ENCODE measurements at regions not wholly inside any gene's neighbourhood (a gene's known extent, or its start where the extent isn't known, plus 50 kb on each side); places are given as distances from the start of the nearest gene placed in this dataset.

GRCh38 chr10:130740915-130741750 lies 570.4 kb downstream of the TCERG1L start:
- H3K4me3 ChIP-seq (ENCODE audit: low read depth, low read length): no peak overlapping the region
- H3K9me3 ChIP-seq (ENCODE audit: control insufficient read depth, insufficient read depth, low read depth, low read length): no peaks in the 10 kb centered on the region
- peaks cover 10% of the 10 kb centered on the region for H3K4me1 ChIP-seq (ENCODE audit: control insufficient read depth, insufficient read depth, low read length)
- no peak overlapping the region for H3K27ac ChIP-seq (ENCODE audit: low read depth, low read length)
- no peak overlapping the region for H3K9ac ChIP-seq (ENCODE audit: low read length)
- no peaks in the 10 kb centered on the region for H3K36me3 ChIP-seq (ENCODE audit: control insufficient read depth, insufficient read depth, low read length)
- no peaks in the 10 kb centered on the region for H3K27me3 ChIP-seq (ENCODE audit: control insufficient read depth, insufficient read depth, low read length)

GRCh38 chr10:130741901-130742855 lies 569.3 kb downstream of the TCERG1L start:
- peaks cover 12% of the 10 kb centered on the region for H3K4me1 ChIP-seq (ENCODE audit: control insufficient read depth, insufficient read depth, low read length)
- H3K36me3 ChIP-seq (ENCODE audit: control insufficient read depth, insufficient read depth, low read length): no peaks in the 10 kb centered on the region
- H3K27me3 ChIP-seq (ENCODE audit: control insufficient read depth, insufficient read depth, low read length): no peaks in the 10 kb centered on the region
- H3K4me3 ChIP-seq (ENCODE audit: low read depth, low read length): no peak overlapping the region
- H3K9ac ChIP-seq (ENCODE audit: low read length): no peak overlapping the region
- H3K27ac ChIP-seq (ENCODE audit: low read depth, low read length): no peak overlapping the region
- H3K9me3 ChIP-seq (ENCODE audit: control insufficient read depth, insufficient read depth, low read depth, low read length): no peaks in the 10 kb centered on the region

- H3K4me3 ChIP-seq (ENCODE audit: low read depth, low read length): no peak overlapping the region
- peaks cover 15% of the 10 kb centered on the region for H3K4me1 ChIP-seq (ENCODE audit: control insufficient read depth, insufficient read depth, low read length)
- no peaks in the 10 kb centered on the region for H3K27me3 ChIP-seq (ENCODE audit: control insufficient read depth, insufficient read depth, low read length)
- H3K27ac ChIP-seq (ENCODE audit: low read depth, low read length): no peak overlapping the region
- H3K9me3 ChIP-seq (ENCODE audit: control insufficient read depth, insufficient read depth, low read depth, low read length): no peaks in the 10 kb centered on the region
- H3K9ac ChIP-seq (ENCODE audit: low read length): no peak overlapping the region
- no peaks in the 10 kb centered on the region for H3K36me3 ChIP-seq (ENCODE audit: control insufficient read depth, insufficient read depth, low read length)
Observed at GRCh38 chr10:130742941-130743675, 568.4 kb downstream of the TCERG1L start.

- peaks cover 15% of the 10 kb centered on the region for H3K4me1 ChIP-seq (ENCODE audit: control insufficient read depth, insufficient read depth, low read length)
- H3K9me3 ChIP-seq (ENCODE audit: control insufficient read depth, insufficient read depth, low read depth, low read length): no peaks in the 10 kb centered on the region
- H3K4me3 ChIP-seq (ENCODE audit: low read depth, low read length): no peak overlapping the region
- no peak overlapping the region for H3K27ac ChIP-seq (ENCODE audit: low read depth, low read length)
- H3K36me3 ChIP-seq (ENCODE audit: control insufficient read depth, insufficient read depth, low read length): no peaks in the 10 kb centered on the region
- no peak overlapping the region for H3K9ac ChIP-seq (ENCODE audit: low read length)
- no peaks in the 10 kb centered on the region for H3K27me3 ChIP-seq (ENCODE audit: control insufficient read depth, insufficient read depth, low read length)
Observed at GRCh38 chr10:130743751-130744271, 567.7 kb downstream of the TCERG1L start.

GRCh38 chr10:130744631-130745030 lies 566.9 kb downstream of the TCERG1L start:
- no peaks in the 10 kb centered on the region for H3K9me3 ChIP-seq (ENCODE audit: control insufficient read depth, insufficient read depth, low read depth, low read length)
- no peak overlapping the region for H3K4me3 ChIP-seq (ENCODE audit: low read depth, low read length)
- H3K4me1 ChIP-seq (ENCODE audit: control insufficient read depth, insufficient read depth, low read length): peaks cover 15% of the 10 kb centered on the region
- no peak overlapping the region for H3K27ac ChIP-seq (ENCODE audit: low read depth, low read length)
- H3K27me3 ChIP-seq (ENCODE audit: control insufficient read depth, insufficient read depth, low read length): no peaks in the 10 kb centered on the region
- H3K9ac ChIP-seq (ENCODE audit: low read length): no peak overlapping the region
- H3K36me3 ChIP-seq (ENCODE audit: control insufficient read depth, insufficient read depth, low read length): no peaks in the 10 kb centered on the region

- no peaks in the 10 kb centered on the region for H3K27me3 ChIP-seq (ENCODE audit: control insufficient read depth, insufficient read depth, low read length)
- H3K27ac ChIP-seq (ENCODE audit: low read depth, low read length): no peak overlapping the region
- H3K36me3 ChIP-seq (ENCODE audit: control insufficient read depth, insufficient read depth, low read length): no peaks in the 10 kb centered on the region
- H3K9me3 ChIP-seq (ENCODE audit: control insufficient read depth, insufficient read depth, low read depth, low read length): no peaks in the 10 kb centered on the region
- H3K4me3 ChIP-seq (ENCODE audit: low read depth, low read length): no peak overlapping the region
- H3K4me1 ChIP-seq (ENCODE audit: control insufficient read depth, insufficient read depth, low read length): peaks cover 15% of the 10 kb centered on the region
- H3K9ac ChIP-seq (ENCODE audit: low read length): no peak overlapping the region
Observed at GRCh38 chr10:130745251-130745650, 566.3 kb downstream of the TCERG1L start.

GRCh38 chr10:130745821-130746220 lies 565.7 kb downstream of the TCERG1L start:
- Histone ChIP-seq H3K4me1 (ENCODE audit: control insufficient read depth, insufficient read depth, low read length) (peaks cover 15% of the 10 kb centered on the region), H3K4me3 (ENCODE audit: low read depth, low read length) (no peak overlapping the region), H3K9me3 (ENCODE audit: control insufficient read depth, insufficient read depth, low read depth, low read length) (no peaks in the 10 kb centered on the region), H3K27me3 (ENCODE audit: control insufficient read depth, insufficient read depth, low read length) (no peaks in the 10 kb centered on the region), H3K9ac (ENCODE audit: low read length) (no peak overlapping the region), H3K27ac (ENCODE audit: low read depth, low read length) (no peak overlapping the region), H3K36me3 (ENCODE audit: control insufficient read depth, insufficient read depth, low read length) (no peaks in the 10 kb centered on the region)

GRCh38 chr10:130746311-130746710 lies 565.2 kb downstream of the TCERG1L start:
- Histone ChIP-seq H3K9me3 (ENCODE audit: control insufficient read depth, insufficient read depth, low read depth, low read length) (no peaks in the 10 kb centered on the region), H3K9ac (ENCODE audit: low read length) (no peak overlapping the region), H3K4me1 (ENCODE audit: control insufficient read depth, insufficient read depth, low read length) (peaks cover 15% of the 10 kb centered on the region), H3K27me3 (ENCODE audit: control insufficient read depth, insufficient read depth, low read length) (no peaks in the 10 kb centered on the region; the same call in 1 of the 2 replicates), H3K27ac (ENCODE audit: low read depth, low read length) (no peak overlapping the region), H3K4me3 (ENCODE audit: low read depth, low read length) (no peak overlapping the region), H3K36me3 (ENCODE audit: control insufficient read depth, insufficient read depth, low read length) (no peaks in the 10 kb centered on the region)

- no peaks in the 10 kb centered on the region for H3K9me3 ChIP-seq (ENCODE audit: control insufficient read depth, insufficient read depth, low read depth, low read length)
- H3K36me3 ChIP-seq (ENCODE audit: control insufficient read depth, insufficient read depth, low read length): no peaks in the 10 kb centered on the region
- H3K4me1 ChIP-seq (ENCODE audit: control insufficient read depth, insufficient read depth, low read length): peaks cover 15% of the 10 kb centered on the region
- no peak overlapping the region for H3K4me3 ChIP-seq (ENCODE audit: low read depth, low read length)
- H3K9ac ChIP-seq (ENCODE audit: low read length): no peak overlapping the region
- no peaks in the 10 kb centered on the region; the same call in 1 of the 2 replicates for H3K27me3 ChIP-seq (ENCODE audit: control insufficient read depth, insufficient read depth, low read length)
- H3K27ac ChIP-seq (ENCODE audit: low read depth, low read length): no peak overlapping the region
Observed at GRCh38 chr10:130747356-130747755, 564.2 kb downstream of the TCERG1L start.

GRCh38 chr10:130747946-130748345 lies 563.6 kb downstream of the TCERG1L start:
- Histone ChIP-seq H3K9ac (ENCODE audit: low read length) (no peak overlapping the region), H3K27ac (ENCODE audit: low read depth, low read length) (no peak overlapping the region), H3K4me3 (ENCODE audit: low read depth, low read length) (no peak overlapping the region), H3K4me1 (ENCODE audit: control insufficient read depth, insufficient read depth, low read length) (peaks cover 15% of the 10 kb centered on the region), H3K36me3 (ENCODE audit: control insufficient read depth, insufficient read depth, low read length) (no peaks in the 10 kb centered on the region), H3K27me3 (ENCODE audit: control insufficient read depth, insufficient read depth, low read length) (no peaks in the 10 kb centered on the region; the same call in 1 of the 2 replicates), H3K9me3 (ENCODE audit: control insufficient read depth, insufficient read depth, low read depth, low read length) (no peaks in the 10 kb centered on the region)
